Trophoblast cell (in vitro differentiated cells and primary cell): ENCODE measurements at regions not wholly inside any gene's neighbourhood (a gene's known extent, or its start where the extent isn't known, plus 50 kb on each side); places are given as distances from the start of the nearest gene placed in this dataset.

Experiments
- DNase-seq, 2 donors: peaks; one replicate each; pipeline ENCODE4 v3.0.0-alpha.2; 2016
- H2AFZ ChIP-seq: 2 replicates; pipeline ENCODE4 v1.6.1; 2013; ENCODE audit warnings: low read length, moderate library complexity, mild to moderate bottlenecking; ENCODE audit not compliant: insufficient read depth, poor library complexity
- H2AK5ac ChIP-seq: 2 replicates; pipeline ENCODE4 v1.6.1; 2013; ENCODE audit warnings: mild to moderate bottlenecking, low read length
- H2BK120ac ChIP-seq: 2 replicates; pipeline ENCODE4 v1.6.1; 2013; ENCODE audit warnings: low read length, mild to moderate bottlenecking, moderate library complexity; ENCODE audit not compliant: insufficient read depth, poor library complexity
- H2BK12ac ChIP-seq: 2 replicates; pipeline ENCODE4 v1.6.1; 2013; ENCODE audit warnings: mild to moderate bottlenecking, low read length, moderate library complexity
- H2BK5ac ChIP-seq: 2 replicates; pipeline ENCODE4 v1.6.1; 2013; ENCODE audit warnings: low read length, low read depth, moderate library complexity, mild to moderate bottlenecking; ENCODE audit not compliant: poor library complexity
- H3K14ac ChIP-seq: 2 replicates; pipeline ENCODE4 v1.6.1; 2013; ENCODE audit warnings: mild to moderate bottlenecking, low read length
- H3K18ac ChIP-seq: 2 replicates; pipeline ENCODE4 v1.6.1; 2013; ENCODE audit warnings: mild to moderate bottlenecking, low read length
- H3K23ac ChIP-seq: 2 replicates; pipeline ENCODE4 v1.6.1; 2013; ENCODE audit warnings: low read length
- H3K27ac ChIP-seq: 2 replicates; pipeline ENCODE4 v1.5.1; 2013; ENCODE audit warnings: low read depth, mild to moderate bottlenecking, inconsistent platforms, low read length, moderate library complexity
- H3K27me3 ChIP-seq: 2 replicates; pipeline ENCODE4 v1.6.1; 2013; ENCODE audit warnings: inconsistent platforms, mild to moderate bottlenecking, low read length, moderate library complexity; ENCODE audit not compliant: insufficient read depth
- H3K36me3 ChIP-seq, 2 experiments: 1 replicate in 1 of 2; 2 replicates in 1 of 2; pipeline ENCODE4 v1.6.1; 2013; ENCODE audit warnings: low read length in 2 of 2, mild to moderate bottlenecking in 2 of 2, moderate library complexity in 1 of 2; ENCODE audit not compliant: insufficient read depth in 2 of 2, control insufficient read depth in 1 of 2
- H3K4ac ChIP-seq: 2 replicates; pipeline ENCODE4 v1.6.1; 2013; ENCODE audit warnings: low read depth, mild to moderate bottlenecking, low read length, moderate library complexity
- H3K4me1 ChIP-seq, 2 experiments: 1 replicate in 1 of 2; 2 replicates in 1 of 2; pipeline ENCODE4 v1.6.1; 2013; ENCODE audit warnings: low read length in 2 of 2, mild to moderate bottlenecking in 2 of 2, moderate library complexity in 1 of 2; ENCODE audit not compliant: insufficient read depth in 2 of 2, control insufficient read depth in 1 of 2
- H3K4me2 ChIP-seq: 2 replicates; pipeline ENCODE4 v1.6.1; 2013; ENCODE audit warnings: inconsistent platforms, mild to moderate bottlenecking, low read length, moderate library complexity
- H3K4me3 ChIP-seq: 2 replicates; pipeline ENCODE4 v1.5.1; 2013; ENCODE audit warnings: mild to moderate bottlenecking, low read depth, low read length, inconsistent platforms
- H3K79me1 ChIP-seq: one replicate; pipeline ENCODE4 v1.6.1; 2013; ENCODE audit warnings: low read length
- H3K79me2 ChIP-seq: 2 replicates; pipeline ENCODE4 v1.6.1; 2013; ENCODE audit warnings: low read length, mild to moderate bottlenecking; ENCODE audit not compliant: control insufficient read depth, insufficient read depth, poor library complexity
- H3K9ac ChIP-seq: 2 replicates; pipeline ENCODE4 v1.6.1; 2013; ENCODE audit warnings: mild to moderate bottlenecking, low read length
- H3K9me3 ChIP-seq: 2 replicates; pipeline ENCODE4 v1.6.1; 2013; ENCODE audit warnings: low read depth, mild to moderate bottlenecking, control low read depth, inconsistent platforms, low read length; ENCODE audit not compliant: insufficient read depth
- H4K12ac ChIP-seq: 2 replicates; pipeline ENCODE4 v1.6.1; 2013; ENCODE audit warnings: low read depth, mild to moderate bottlenecking, low read length, moderate library complexity
- H4K8ac ChIP-seq: 2 replicates; pipeline ENCODE4 v1.6.1; 2013; ENCODE audit warnings: low read depth, mild to moderate bottlenecking, low read length, moderate library complexity
- H4K91ac ChIP-seq: one replicate; pipeline ENCODE4 v1.6.1; 2013; ENCODE audit warnings: low read depth, mild to moderate bottlenecking, low read length, moderate library complexity
- WGBS: extraction: QIAGEN DNeasy Blood & Tissue Kit; methylation state at CpG from one replicate; pipeline ENCODE4 v1.1.7; 2013; ENCODE audit warnings: missing lambda C conversion rate; ENCODE audit not compliant: insufficient read length, insufficient coverage; ENCODE audit errors: extremely low coverage; 5-methylcytosine and 5-hydroxymethylcytosine counted together

DNA sequence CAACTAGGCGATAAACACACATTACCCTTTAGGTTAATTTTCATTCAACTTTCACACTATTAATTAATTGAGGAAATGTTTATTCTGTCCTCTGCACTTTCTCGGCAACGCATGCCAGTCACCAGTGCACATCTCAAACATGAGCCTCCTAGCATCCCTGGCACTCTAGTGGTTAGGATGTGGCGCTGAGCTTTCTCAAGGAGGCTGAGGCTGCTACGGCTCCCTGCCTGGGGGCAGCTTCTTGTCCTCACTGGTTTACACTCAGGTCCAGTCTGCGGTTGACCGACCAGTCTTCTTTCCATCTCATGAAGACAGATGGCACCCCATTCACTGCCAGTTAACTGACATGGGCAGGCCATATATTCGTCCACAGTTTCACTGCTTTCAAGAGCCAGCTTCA, 463.4 kb downstream of the EIPR1 start:
- Histone ChIP-seq H4K91ac (no peak overlapping the region), H3K79me2 (no peaks in the 10 kb centered on the region), H3K4me3 (no peak overlapping the region), H3K18ac (no peak overlapping the region), H4K8ac (no peak overlapping the region), H3K23ac (no peak overlapping the region), H3K27me3 (no peaks in the 10 kb centered on the region), H4K12ac (no peak overlapping the region), H2BK120ac (no peak overlapping the region), H3K4me1 (no peaks in the 10 kb centered on the region), H3K4me2 (no peak overlapping the region), H2AFZ (no peak overlapping the region), H3K79me1 (no peaks in the 10 kb centered on the region), H3K27ac (no peak overlapping the region), H3K14ac (no peak overlapping the region), H2AK5ac (no peak overlapping the region), H3K36me3 (no peaks in the 10 kb centered on the region), H2BK5ac (no peak overlapping the region), H3K4ac (no peak overlapping the region), H3K9me3 (no peaks in the 10 kb centered on the region), H3K9ac (no peak overlapping the region), H2BK12ac (no peak overlapping the region)
- WGBS, result no CpG with 5 or more reads among the region's 8 CpGs
- no peak for DNase-seq

- DNase-seq, result no peak
- no peak overlapping the region for H4K91ac ChIP-seq
- H3K9me3 ChIP-seq, result no peaks in the 10 kb centered on the region
- H3K36me3 ChIP-seq, result no peaks in the 10 kb centered on the region
- no peak overlapping the region for H2AK5ac ChIP-seq
- no peaks in the 10 kb centered on the region for H3K79me1 ChIP-seq
- H3K4me3 ChIP-seq, result no peak overlapping the region
- no peaks in the 10 kb centered on the region for H3K4me1 ChIP-seq
- H3K4me2 ChIP-seq, result no peak overlapping the region
- no peak overlapping the region for H2BK120ac ChIP-seq
- no peak overlapping the region for H3K9ac ChIP-seq
- H3K14ac ChIP-seq, result no peak overlapping the region
- H3K79me2 ChIP-seq, result no peaks in the 10 kb centered on the region
- H4K8ac ChIP-seq, result no peak overlapping the region
- no peak overlapping the region for H2BK5ac ChIP-seq
- H2BK12ac ChIP-seq, result no peak overlapping the region
- no peak overlapping the region for H3K23ac ChIP-seq
- H2AFZ ChIP-seq, result no peak overlapping the region
- H3K27ac ChIP-seq, result no peak overlapping the region
- no peak overlapping the region for H3K4ac ChIP-seq
- H4K12ac ChIP-seq, result no peak overlapping the region
- H3K27me3 ChIP-seq, result no peaks in the 10 kb centered on the region
- no peak overlapping the region for H3K18ac ChIP-seq
- WGBS, result no CpG with 5 or more reads among the region's 13 CpGs
Measured at GRCh38 chr2:2913601-2914120, 464.0 kb downstream of the EIPR1 start.

DNA sequence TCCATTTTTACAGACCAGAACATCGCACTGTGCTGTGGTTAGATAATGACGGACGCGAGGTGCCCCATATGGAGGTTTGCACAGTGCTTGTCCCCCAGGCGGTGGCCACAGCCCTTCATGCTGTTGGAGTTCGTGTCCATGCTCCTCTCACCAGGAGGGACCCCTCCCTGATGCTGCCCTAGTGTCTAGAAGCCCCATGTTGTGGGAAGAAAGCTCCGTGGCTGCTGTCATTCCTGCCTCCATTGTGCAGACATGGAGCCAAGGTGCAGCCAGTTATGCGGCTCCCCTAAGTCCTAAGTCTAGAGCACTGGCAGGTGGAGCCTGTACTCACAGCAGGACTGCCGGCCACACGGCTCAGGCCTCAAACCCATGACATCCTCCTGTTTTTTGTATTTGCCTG, 464.9 kb downstream of the EIPR1 start:
- Histone ChIP-seq H3K14ac (no peak overlapping the region), H3K4me3 (no peak overlapping the region), H3K23ac (no peak overlapping the region), H3K4ac (no peak overlapping the region), H3K27me3 (no peaks in the 10 kb centered on the region), H3K4me1 (no peaks in the 10 kb centered on the region), H4K91ac (no peak overlapping the region), H2AK5ac (no peak overlapping the region), H3K9ac (no peak overlapping the region), H3K9me3 (no peaks in the 10 kb centered on the region), H4K12ac (no peak overlapping the region), H3K27ac (no peak overlapping the region), H3K4me2 (no peak overlapping the region), H2BK12ac (no peak overlapping the region), H2BK5ac (no peak overlapping the region), H2AFZ (no peak overlapping the region), H3K79me2 (no peaks in the 10 kb centered on the region), H2BK120ac (no peak overlapping the region), H3K18ac (no peak overlapping the region), H3K79me1 (no peaks in the 10 kb centered on the region), H3K36me3 (no peaks in the 10 kb centered on the region), H4K8ac (no peak overlapping the region)
- DNase-seq, result no peak
- no CpG with 5 or more reads among the region's 10 CpGs for WGBS

DNA sequence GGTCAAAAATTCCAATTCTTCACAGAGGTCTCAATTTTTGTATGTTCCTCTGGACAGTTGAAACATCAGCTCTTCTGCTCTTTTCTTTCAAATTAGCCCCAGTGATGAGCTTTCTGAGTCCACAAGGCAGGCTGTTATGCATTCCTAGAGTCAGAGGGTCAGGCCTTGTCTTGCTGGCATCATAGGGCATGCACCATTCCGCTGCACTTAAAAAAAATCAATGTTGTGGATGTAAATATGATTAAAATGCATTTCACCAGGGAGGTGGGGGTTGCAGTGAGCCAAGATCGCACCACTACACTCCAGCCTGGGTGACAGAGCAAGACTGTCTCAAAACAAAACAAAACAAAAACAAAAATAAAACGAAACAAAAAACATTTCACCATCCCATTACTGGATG, 465.3 kb downstream of the EIPR1 start:
- H3K9me3 ChIP-seq, result no peaks in the 10 kb centered on the region
- H3K9ac ChIP-seq, result no peak overlapping the region

More for the DNA sequence above, 465.3 kb downstream of the EIPR1 start:
- no peak overlapping the region for H2BK12ac ChIP-seq
- no peaks in the 10 kb centered on the region for H3K27me3 ChIP-seq
- H3K18ac ChIP-seq, result no peak overlapping the region
- no peaks in the 10 kb centered on the region for H3K36me3 ChIP-seq
- no peaks in the 10 kb centered on the region for H3K79me2 ChIP-seq
- H3K4me1 ChIP-seq, result no peaks in the 10 kb centered on the region
- H4K91ac ChIP-seq, result no peak overlapping the region
- H3K14ac ChIP-seq, result no peak overlapping the region
- no peak overlapping the region for H3K23ac ChIP-seq
- no peak overlapping the region for H3K4me2 ChIP-seq
- H3K27ac ChIP-seq, result no peak overlapping the region
- H2BK5ac ChIP-seq, result no peak overlapping the region
- H2AFZ ChIP-seq, result no peak overlapping the region
- no peak overlapping the region for H3K4me3 ChIP-seq
- H4K8ac ChIP-seq, result no peak overlapping the region
- no peak overlapping the region for H2BK120ac ChIP-seq
- no peak overlapping the region for H3K4ac ChIP-seq
- no peak overlapping the region for H4K12ac ChIP-seq
- H3K79me1 ChIP-seq, result no peaks in the 10 kb centered on the region
- no peak overlapping the region for H2AK5ac ChIP-seq
- DNase-seq, result no peak
- no CpG with 5 or more reads among the region's 3 CpGs for WGBS
